ENCODE measurements at regions not wholly inside any gene's neighbourhood (a gene's known extent, or its start where the extent isn't known, plus 50 kb on each side); places are given as distances from the start of the nearest gene placed in this dataset.

- in situ Hi-C loops (cut with MboI; ENCODE audit: low sequenced_read_pairs) = loop anchor here (10.0 kb wide), 1 partner anchor 512 kb away; no protein-coding TSS in a partner anchor
Observed at GRCh38 chr2:176656776-176657140, 387.5 kb downstream of the MTX2 start.

- in situ Hi-C loops (cut with MboI; ENCODE audit: low sequenced_read_pairs) = loop anchor here (10.0 kb wide), 1 partner anchor 513 kb away; no protein-coding TSS in a partner anchor
Observed at GRCh38 chr2:176657393-176657792, 388.2 kb downstream of the MTX2 start.

GRCh38 chr2:176658708-176659107, 389.5 kb downstream of the MTX2 start:
- in situ Hi-C loops (cut with MboI; ENCODE audit: low sequenced_read_pairs) = loop anchor here (10.0 kb wide), 1 partner anchor 514 kb away; no protein-coding TSS in a partner anchor

GRCh38 chr2:176662753-176663152, 393.5 kb downstream of the MTX2 start:
- in situ Hi-C loops (cut with MboI; ENCODE audit: low sequenced_read_pairs) = no loop called here

GRCh38 chr2:176664478-176664877, 395.2 kb downstream of the MTX2 start:
- in situ Hi-C loops (cut with MboI; ENCODE audit: low sequenced_read_pairs) = no loop called here

GRCh38 chr2:176665086-176665485, 395.8 kb downstream of the MTX2 start:
- in situ Hi-C loops (cut with MboI; ENCODE audit: low sequenced_read_pairs) = no loop called here

- in situ Hi-C loops (cut with MboI; ENCODE audit: low sequenced_read_pairs) = no loop called here
Observed at GRCh38 chr2:176668912-176669311, 399.7 kb downstream of the MTX2 start.

- in situ Hi-C loops (cut with MboI; ENCODE audit: low sequenced_read_pairs) = no loop called here
Observed at GRCh38 chr2:176669398-176670174, 400.3 kb downstream of the MTX2 start.

- in situ Hi-C loops (cut with MboI; ENCODE audit: low sequenced_read_pairs) = loop anchor here (25.0 kb wide), 1 partner anchor 462 kb away; no protein-coding TSS in a partner anchor
Observed at GRCh38 chr2:176675271-176675949, 406.2 kb downstream of the MTX2 start.

- in situ Hi-C loops (cut with MboI; ENCODE audit: low sequenced_read_pairs) = loop anchor here (25.0 kb wide), 1 partner anchor 459 kb away; no protein-coding TSS in a partner anchor
Observed at GRCh38 chr2:176677746-176678265, 408.6 kb downstream of the MTX2 start.

GRCh38 chr2:176678571-176678970, 409.3 kb downstream of the MTX2 start:
- in situ Hi-C loops (cut with MboI; ENCODE audit: low sequenced_read_pairs) = loop anchor here (25.0 kb wide), 1 partner anchor 459 kb away; no protein-coding TSS in a partner anchor

- in situ Hi-C loops (cut with MboI; ENCODE audit: low sequenced_read_pairs) = loop anchor here (25.0 kb wide), 1 partner anchor 458 kb away; no protein-coding TSS in a partner anchor
Observed at GRCh38 chr2:176679061-176679669, 409.9 kb downstream of the MTX2 start.

GRCh38 chr2:176680916-176681516, 411.8 kb downstream of the MTX2 start:
- in situ Hi-C loops (cut with MboI; ENCODE audit: low sequenced_read_pairs) = loop anchor here (25.0 kb wide), 1 partner anchor 456 kb away; no protein-coding TSS in a partner anchor

- in situ Hi-C loops (cut with MboI; ENCODE audit: low sequenced_read_pairs) = loop anchor here (25.0 kb wide), 1 partner anchor 456 kb away; no protein-coding TSS in a partner anchor
Observed at GRCh38 chr2:176681584-176682115, 412.4 kb downstream of the MTX2 start.

- in situ Hi-C loops (cut with MboI; ENCODE audit: low sequenced_read_pairs) = loop anchor here (25.0 kb wide), 1 partner anchor 455 kb away; no protein-coding TSS in a partner anchor
Observed at GRCh38 chr2:176682278-176682677, 413.0 kb downstream of the MTX2 start.

GRCh38 chr2:176683618-176684111, 414.4 kb downstream of the MTX2 start:
- in situ Hi-C loops (cut with MboI; ENCODE audit: low sequenced_read_pairs) = loop anchor here (25.0 kb wide), 1 partner anchor 454 kb away; no protein-coding TSS in a partner anchor

- in situ Hi-C loops (cut with MboI; ENCODE audit: low sequenced_read_pairs) = loop anchor here (25.0 kb wide), 1 partner anchor 451 kb away; no protein-coding TSS in a partner anchor
Observed at GRCh38 chr2:176685908-176686307, 416.7 kb downstream of the MTX2 start.

- in situ Hi-C loops (cut with MboI; ENCODE audit: low sequenced_read_pairs) = loop anchor here (25.0 kb wide), 1 partner anchor 451 kb away; no protein-coding TSS in a partner anchor
Observed at GRCh38 chr2:176686328-176686727, 417.1 kb downstream of the MTX2 start.

- in situ Hi-C loops (cut with MboI; ENCODE audit: low sequenced_read_pairs) = loop anchor here (25.0 kb wide), 1 partner anchor 450 kb away; no protein-coding TSS in a partner anchor
Observed at GRCh38 chr2:176687342-176687741, 418.1 kb downstream of the MTX2 start.

- in situ Hi-C loops (cut with MboI; ENCODE audit: low sequenced_read_pairs) = loop anchor here (25.0 kb wide), 1 partner anchor 449 kb away; no protein-coding TSS in a partner anchor
Observed at GRCh38 chr2:176687944-176688343, 418.7 kb downstream of the MTX2 start.
